Stomach (tissue), 8 donors: ENCODE measurements at regions not wholly inside any gene's neighbourhood (a gene's known extent, or its start where the extent isn't known, plus 50 kb on each side); places are given as distances from the start of the nearest gene placed in this dataset.
"Not testable (repeated sequence)": the region's sequence is repeated elsewhere in the genome, so short reads cannot be mapped to it uniquely, and the experiment has no call there.

Source experiments
- DNase-seq, 2 donors: peaks; one replicate each; pipeline versions ENCODE4 v3.0.0 to v3.0.0-alpha.2; 2013 to 2019
- H3K27ac ChIP-seq, 5 donors: fragments of 200-600 bp in 4 of 5; sonication (generic) in 4 of 5; one replicate each; pipeline ENCODE4 v1.5.1; 2013 to 2019; ENCODE audit warnings: mild to moderate bottlenecking in 1 of 5, moderate library complexity in 1 of 5
- H3K27me3 ChIP-seq, 3 donors: fragments of 200-600 bp; sonication (generic); one replicate each; pipeline ENCODE4 v1.5.1; 2017 to 2019; ENCODE audit warnings: mixed run types in 1 of 3
- H3K36me3 ChIP-seq, 4 donors: fragments of 200-600 bp; sonication (generic); 1 replicate in 3 of 4; 2 replicates in 1 of 4; pipeline ENCODE4 v1.5.1; 2016 to 2019
- H3K4me1 ChIP-seq, 4 donors: fragments of 200-600 bp; sonication (generic); one replicate each; pipeline ENCODE4 v1.5.1; 2016 to 2019
- H3K4me3 ChIP-seq, 4 donors: fragments of 200-600 bp; sonication (generic) in 3 of 4; one replicate each; pipeline ENCODE4 v1.5.1; 2016 to 2019; ENCODE audit warnings: mild to moderate bottlenecking in 1 of 4
- H3K9me3 ChIP-seq, 4 donors: fragments of 200-600 bp; sonication (generic); one replicate each; pipeline ENCODE4 v1.5.1; 2016 to 2019
- CTCF ChIP-seq, 7 experiments: fragments of 450-650 bp in 4 of 7; fragments of 200-600 bp in 3 of 7; sonication (generic) in 3 of 7; IDR thresholded peaks; one replicate each; pipeline ENCODE4 v1.5.1; 2016 to 2019; ENCODE audit warnings: antibody characterized with exemption in 7 of 7, control low read depth in 2 of 7, mild to moderate bottlenecking in 1 of 7
- EP300 ChIP-seq: sonication (generic); formaldehyde crosslinking; IDR thresholded peaks from one replicate; pipeline ENCODE4 v1.6.1; 2017; ENCODE audit warnings: antibody characterized with exemption
- POLR2A ChIP-seq, 4 donors: fragments of 450-650 bp; IDR thresholded peaks; one replicate each; pipeline ENCODE4 v1.6.1; 2016; ENCODE audit warnings: antibody characterized with exemption in 4 of 4, control low read depth in 2 of 4, mild to moderate bottlenecking in 1 of 4, moderate library complexity in 1 of 4
- POLR2AphosphoS5 ChIP-seq, 3 donors: sonication (generic); formaldehyde crosslinking; IDR thresholded peaks; one replicate each; pipeline ENCODE4 v1.6.1; 2016; ENCODE audit warnings: antibody characterized with exemption in 3 of 3
- WGBS, 5 donors: extraction: QIAGEN DNeasy Blood & Tissue Kit in 3 of 5; methylation state at CpG; one replicate each; pipeline versions ENCODE4 v1.1.5 to v1.1.7; 2013 to 2018; 5-methylcytosine and 5-hydroxymethylcytosine counted together
- intact Hi-C: fragments of 100-400 bp; cut with DNase I; formaldehyde crosslinking; loops from one replicate; pipeline ENCODE4 v1.15.1; 2023; ENCODE audit warnings: low total_unique reads
- donor health status: healthy with polysubstance abuse.
- donor health status: Bipolar disorder and iron deficiency.
- donor health status: healthy.

GRCh38 chr16:29256501-29256981, 150.0 kb downstream of the NPIPB11 start:
- peak in 1 of 3 donors; percentile 21 for TF ChIP-seq POLR2AphosphoS5 (IDR thresholded peaks at IDR 0.05)
- no peak for TF ChIP-seq EP300
- intact Hi-C loops, result no loop called here
- no peaks in the 10 kb centered on the region for H3K27me3 ChIP-seq
- no peak overlapping the region for H3K4me3 ChIP-seq
- WGBS, 5 donors, result 88 to 94% (median 90%) methylated on average over 27 of the region's 27 CpGs
- no peaks in the 10 kb centered on the region for H3K36me3 ChIP-seq
- H3K4me1 ChIP-seq, result peaks cover 4 to 20% (median 6%) of the 10 kb centered on the region in 4 donors
- DNase-seq, result no peak
- H3K27ac ChIP-seq, result no peak overlapping the region
- no peaks in the 10 kb centered on the region for H3K9me3 ChIP-seq

GRCh38 chr16:29255957-29256356, 150.6 kb downstream of the NPIPB11 start:
- H3K27ac ChIP-seq, intact Hi-C loops, DNase-seq, H3K27me3 ChIP-seq, H3K9me3 ChIP-seq, H3K4me3 ChIP-seq, H3K36me3 ChIP-seq: not testable (repeated sequence)
- peaks cover under 1 to 21% (median 5%) of the 10 kb centered on the region in 4 donors for H3K4me1 ChIP-seq
- 55 to 65% (median 61%) methylated on average over 6 of the region's 6 CpGs for WGBS, 5 donors

DNA sequence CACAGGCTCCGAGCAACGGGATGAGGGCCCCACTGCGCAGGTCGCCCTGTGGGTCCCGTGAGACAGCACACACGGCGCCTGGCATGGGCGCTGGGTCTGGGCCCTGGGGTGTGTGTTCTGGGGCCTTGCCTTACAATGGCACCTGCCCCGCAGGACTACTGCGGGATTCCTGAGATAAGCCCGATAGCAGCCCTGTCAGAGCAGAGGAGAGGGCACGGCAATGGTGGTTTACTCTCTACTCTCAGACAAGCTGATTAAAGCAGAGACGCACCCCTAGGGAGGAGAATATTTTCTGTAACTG, 151.1 kb downstream of the NPIPB11 start:
- H3K27ac ChIP-seq, H3K36me3 ChIP-seq, DNase-seq, H3K27me3 ChIP-seq, H3K4me3 ChIP-seq, H3K9me3 ChIP-seq, intact Hi-C loops: not testable (repeated sequence)
- peaks cover 0 to 23% (median 5%) of the 10 kb centered on the region in 4 donors for H3K4me1 ChIP-seq
- 38 to 79% (median 52%) methylated on average over 2 to 13 of the region's 13 CpGs for WGBS, 5 donors

DNA sequence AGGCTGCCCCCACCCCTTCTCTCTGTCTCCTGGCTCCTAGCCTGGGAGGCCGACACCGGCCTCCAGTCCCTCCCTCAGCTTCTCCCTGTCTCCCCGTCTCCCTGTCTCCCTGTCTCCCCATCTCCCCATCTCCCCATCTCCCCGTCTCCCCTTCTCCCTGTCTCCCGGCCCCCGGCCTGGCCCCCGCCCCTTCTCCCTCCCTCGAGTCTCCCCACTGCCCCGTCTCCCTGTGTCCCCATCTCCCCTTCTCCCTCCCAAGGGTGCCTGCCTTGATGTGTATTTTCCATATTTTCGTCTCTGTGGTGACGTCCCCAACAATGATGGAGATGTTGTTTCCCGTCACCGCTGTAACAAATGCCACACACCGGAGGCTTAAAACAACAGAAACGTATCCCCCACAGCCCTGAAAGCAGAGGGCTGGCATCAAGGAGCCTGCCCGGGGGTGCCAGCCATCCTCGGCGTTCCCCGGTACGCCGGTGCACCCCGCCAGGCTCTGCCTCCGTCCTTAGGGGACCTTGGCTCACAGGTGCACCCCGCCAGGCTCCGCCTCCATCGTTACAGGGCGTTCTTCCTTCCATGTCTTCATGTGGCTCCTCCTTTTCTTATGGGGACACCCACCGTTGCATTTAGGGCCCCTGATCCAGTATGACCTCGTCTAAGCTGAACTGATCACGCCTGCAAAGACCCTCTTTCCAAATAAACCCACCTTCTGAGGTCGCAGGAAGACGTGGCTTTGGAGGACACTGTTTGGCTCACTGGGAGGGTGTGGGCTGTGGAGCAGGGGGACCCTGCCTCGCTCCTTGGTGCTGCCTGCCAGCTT, 151.6 kb downstream of the NPIPB11 start:
- Histone ChIP-seq H3K27ac (no peak overlapping the region), H3K4me3 (no peak overlapping the region), H3K27me3 (no peaks in the 10 kb centered on the region), H3K36me3 (no peaks in the 10 kb centered on the region), H3K9me3 (no peaks in the 10 kb centered on the region), H3K4me1 (peaks cover 0 to 20% (median 5%) of the 10 kb centered on the region in 4 donors)
- 83 to 93% (median 88%) methylated on average over 29 to 33 of the region's 33 CpGs for WGBS, 5 donors
- TF ChIP-seq POLR2AphosphoS5 (IDR thresholded peaks at IDR 0.05) (no peak), EP300 (no peak), POLR2A (IDR thresholded peaks at IDR 0.05) (no peak), CTCF (IDR thresholded peaks at IDR 0.05) (no peak)
- DNase-seq, result no peak
- intact Hi-C loops, result no loop called here

- H3K27ac ChIP-seq, H3K9me3 ChIP-seq, H3K36me3 ChIP-seq, H3K27me3 ChIP-seq, H3K4me3 ChIP-seq, intact Hi-C loops, DNase-seq: not testable (repeated sequence)
- WGBS, 5 donors, result 84 to 88% (median 87%) methylated on average over 27 to 35 of the region's 35 CpGs
- H3K4me1 ChIP-seq, result peaks cover 0 to 14% (median 3%) of the 10 kb centered on the region in 4 donors
Observed at GRCh38 chr16:29253716-29254590, 152.6 kb downstream of the NPIPB11 start.

DNA sequence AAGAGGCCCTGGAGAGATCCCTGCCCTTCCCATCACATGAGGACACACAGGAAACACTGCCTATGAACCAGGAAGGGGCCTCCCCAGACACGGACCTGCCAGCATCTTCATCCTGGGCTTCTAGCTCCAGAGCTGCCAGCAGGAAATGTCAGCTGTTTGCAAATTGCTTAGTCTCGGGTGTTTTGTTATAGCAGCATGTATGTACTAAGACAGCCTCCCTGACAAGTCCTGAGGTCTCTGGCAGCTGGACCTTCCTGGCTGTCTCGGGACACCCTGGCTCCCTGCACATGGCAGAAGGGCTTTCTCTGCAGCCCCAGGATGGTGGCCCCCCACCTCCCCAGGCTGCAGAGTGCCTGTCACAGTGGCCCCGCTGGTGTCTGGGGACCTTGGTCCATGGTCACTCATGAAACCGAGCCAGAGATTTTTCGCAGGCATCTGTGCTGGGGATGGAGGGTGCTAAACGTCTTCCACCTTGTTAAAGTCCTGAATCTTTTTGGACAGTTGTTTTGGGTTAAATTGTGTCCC, 153.4 kb downstream of the NPIPB11 start:
- H3K4me3 ChIP-seq, H3K27ac ChIP-seq, H3K27me3 ChIP-seq, H3K9me3 ChIP-seq, H3K36me3 ChIP-seq, DNase-seq, intact Hi-C loops: not testable (repeated sequence)
- H3K4me1 ChIP-seq, result peaks cover 0 to 19% (median 3%) of the 10 kb centered on the region in 4 donors
- 81 to 98% (median 87%) methylated on average over 7 of the region's 7 CpGs for WGBS, 5 donors

- H3K9me3 ChIP-seq, intact Hi-C loops, H3K36me3 ChIP-seq, DNase-seq, H3K27me3 ChIP-seq: not testable (repeated sequence)
- 74 to 86% (median 77%) methylated on average over 13 to 14 of the region's 14 CpGs for WGBS, 5 donors
- Histone ChIP-seq H3K4me3 (peak overlapping the region in 1 of 4 donors; percentile 17), H3K4me1 (peaks cover 0 to 20% (median 3%) of the 10 kb centered on the region in 4 donors), H3K27ac (peak overlapping the region; percentile 47 to 77 (median 72))
Observed at GRCh38 chr16:29252311-29252710, 154.2 kb downstream of the NPIPB11 start.

- Histone ChIP-seq H3K4me1 (peaks cover 0 to 20% (median 3%) of the 10 kb centered on the region in 4 donors), H3K27ac (peak overlapping the region; percentile 47 to 77 (median 72)), H3K4me3 (peak overlapping the region in 2 of 4 donors; percentile 17 to 24)
- DNase-seq, result peak; percentile 83 to 89
- 18 to 71% (median 42%) methylated on average over 18 to 21 of the region's 21 CpGs for WGBS, 5 donors
- intact Hi-C loops, H3K27me3 ChIP-seq, H3K36me3 ChIP-seq, H3K9me3 ChIP-seq: not testable (repeated sequence)
Observed at GRCh38 chr16:29251571-29252011, 154.9 kb downstream of the NPIPB11 start.

DNA sequence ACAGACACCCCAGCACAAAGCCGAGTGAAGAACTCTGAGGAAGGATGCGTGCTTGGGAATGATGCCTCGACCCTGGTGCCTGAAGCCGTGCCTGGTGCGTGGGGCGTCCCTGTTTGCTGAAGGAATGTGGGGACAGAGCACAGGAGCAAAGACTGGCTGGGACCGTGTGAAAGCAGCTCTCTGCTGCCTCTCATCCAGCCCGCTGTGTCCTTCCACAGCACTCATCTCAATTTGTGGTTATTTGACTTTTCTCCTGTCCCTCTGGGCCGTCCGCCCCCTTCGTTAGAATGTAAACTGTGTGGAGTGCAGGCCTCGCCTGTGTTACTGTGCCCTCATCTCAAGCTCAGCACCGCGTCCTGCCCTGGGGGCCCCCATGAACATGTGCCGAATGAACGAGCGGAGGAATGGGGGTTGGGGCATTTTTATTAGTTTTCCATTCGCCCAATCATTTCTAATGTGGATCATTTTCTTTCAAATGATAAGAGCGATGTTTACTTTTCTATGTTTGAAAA, 155.5 kb downstream of the NPIPB11 start:
- intact Hi-C loops, H3K36me3 ChIP-seq, H3K27me3 ChIP-seq, DNase-seq, H3K9me3 ChIP-seq: not testable (repeated sequence)
- WGBS, 5 donors, result 19 to 57% (median 42%) methylated on average over 12 to 18 of the region's 19 CpGs
- peak overlapping the region in 1 of 4 donors; percentile 24 for H3K4me3 ChIP-seq
- H3K4me1 ChIP-seq, result peaks cover 0 to 20% (median 3%) of the 10 kb centered on the region in 4 donors
- peak overlapping the region; percentile 47 to 77 (median 72) for H3K27ac ChIP-seq
